NT2/D1 (cell line): ENCODE measurements at regions not wholly inside any gene's neighbourhood (a gene's known extent, or its start where the extent isn't known, plus 50 kb on each side); places are given as distances from the start of the nearest gene placed in this dataset.

Source experiments
- DNase-seq: peaks from one replicate; pipeline ENCODE4 v3.0.0-alpha.2; 2011; ENCODE audit warnings: low read depth, low spot score
- H3K27me3 ChIP-seq: 2 replicates; pipeline ENCODE4 v1.6.0; 2011; ENCODE audit warnings: mild to moderate bottlenecking; ENCODE audit not compliant: insufficient read length, insufficient read depth
- H3K36me3 ChIP-seq: 2 replicates; pipeline ENCODE4 v1.6.1; 2011; ENCODE audit warnings: mild to moderate bottlenecking, low read length, mixed read lengths; ENCODE audit not compliant: insufficient read depth, insufficient read length
- H3K4me1 ChIP-seq: 2 replicates; pipeline ENCODE4 v1.5.1; 2011; ENCODE audit not compliant: insufficient read depth, insufficient read length
- H3K4me3 ChIP-seq: 2 replicates; pipeline ENCODE4 v1.5.1; 2011; ENCODE audit warnings: low read depth; ENCODE audit not compliant: insufficient read length
- H3K9ac ChIP-seq: 2 replicates; pipeline ENCODE4 v1.6.0; 2011; ENCODE audit warnings: low read depth; ENCODE audit not compliant: insufficient read length
- H3K9me3 ChIP-seq: 2 replicates; pipeline ENCODE4 v1.5.1; 2011; ENCODE audit warnings: mild to moderate bottlenecking, low read length; ENCODE audit not compliant: insufficient read depth
- SUZ12 ChIP-seq: IDR thresholded peaks from 2 replicates; pipeline ENCODE4 v1.6.1; 2011; ENCODE audit not compliant: insufficient read length, insufficient read depth; ENCODE audit errors: extremely low read depth
- YY1 ChIP-seq: IDR thresholded peaks from 2 replicates; pipeline ENCODE4 v1.6.1; 2011; ENCODE audit not compliant: insufficient read length, insufficient read depth
- ZNF274 ChIP-seq: IDR thresholded peaks from 2 replicates; pipeline ENCODE4 v1.6.1; 2011; ENCODE audit warnings: mild to moderate bottlenecking, low read depth, low read length

DNA sequence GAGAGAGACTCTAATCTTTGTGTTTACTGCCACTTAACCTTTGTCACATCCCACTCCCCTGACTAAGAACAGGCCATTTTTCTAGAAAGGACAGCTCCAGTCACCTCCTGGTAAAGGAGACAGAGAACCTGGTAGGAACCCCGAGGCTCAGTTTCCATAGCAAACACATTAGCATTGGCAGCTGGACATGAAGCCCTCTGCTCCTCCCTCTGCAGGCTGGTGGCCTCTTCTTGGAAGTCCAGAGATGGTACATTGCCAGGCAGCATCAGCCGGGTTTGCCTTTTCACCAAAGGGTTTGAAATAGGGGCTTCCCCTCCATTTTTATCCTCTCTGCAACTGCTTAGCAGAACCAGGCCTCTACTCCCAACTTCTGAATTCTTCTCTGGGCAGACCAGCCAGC, 213.4 kb upstream of the SEMA6D start:
- no peak for TF ChIP-seq YY1
- no peak for TF ChIP-seq ZNF274
- TF ChIP-seq SUZ12 = no peak
- Histone ChIP-seq H3K9ac (no peak overlapping the region), H3K4me3 (no peak overlapping the region), H3K4me1 (no peaks in the 10 kb centered on the region), H3K36me3 (no peaks in the 10 kb centered on the region), H3K27me3 (no peaks in the 10 kb centered on the region), H3K9me3 (no peaks in the 10 kb centered on the region)
- DNase-seq = no peak

- no peak overlapping the region for H3K9ac ChIP-seq
- no peak overlapping the region for H3K4me3 ChIP-seq
- DNase-seq = no peak
- no peaks in the 10 kb centered on the region for H3K4me1 ChIP-seq
- H3K36me3 ChIP-seq = no peaks in the 10 kb centered on the region
- H3K9me3 ChIP-seq = no peaks in the 10 kb centered on the region
- no peak for TF ChIP-seq ZNF274
- H3K27me3 ChIP-seq = no peaks in the 10 kb centered on the region
These were observed 212.6 kb upstream of the SEMA6D start for GRCh38 chr15:47504624-47505256.

- no peak for DNase-seq
- Histone ChIP-seq H3K27me3 (no peaks in the 10 kb centered on the region), H3K9me3 (no peaks in the 10 kb centered on the region), H3K4me3 (no peak overlapping the region), H3K9ac (no peak overlapping the region), H3K36me3 (no peaks in the 10 kb centered on the region), H3K4me1 (no peaks in the 10 kb centered on the region)
- TF ChIP-seq YY1 = no peak
- no peak for TF ChIP-seq SUZ12
- TF ChIP-seq ZNF274 = no peak
These were observed 211.5 kb upstream of the SEMA6D start for GRCh38 chr15:47505712-47506328.

GRCh38 chr15:47506329-47507100, 210.8 kb upstream of the SEMA6D start:
- H3K36me3 ChIP-seq = no peaks in the 10 kb centered on the region
- H3K9ac ChIP-seq = no peak overlapping the region
- H3K4me3 ChIP-seq = no peak overlapping the region
- TF ChIP-seq ZNF274 (no peak), YY1 (no peak), SUZ12 (no peak)
- H3K4me1 ChIP-seq = no peaks in the 10 kb centered on the region
- H3K27me3 ChIP-seq = no peaks in the 10 kb centered on the region
- no peaks in the 10 kb centered on the region for H3K9me3 ChIP-seq
- DNase-seq = no peak

DNA sequence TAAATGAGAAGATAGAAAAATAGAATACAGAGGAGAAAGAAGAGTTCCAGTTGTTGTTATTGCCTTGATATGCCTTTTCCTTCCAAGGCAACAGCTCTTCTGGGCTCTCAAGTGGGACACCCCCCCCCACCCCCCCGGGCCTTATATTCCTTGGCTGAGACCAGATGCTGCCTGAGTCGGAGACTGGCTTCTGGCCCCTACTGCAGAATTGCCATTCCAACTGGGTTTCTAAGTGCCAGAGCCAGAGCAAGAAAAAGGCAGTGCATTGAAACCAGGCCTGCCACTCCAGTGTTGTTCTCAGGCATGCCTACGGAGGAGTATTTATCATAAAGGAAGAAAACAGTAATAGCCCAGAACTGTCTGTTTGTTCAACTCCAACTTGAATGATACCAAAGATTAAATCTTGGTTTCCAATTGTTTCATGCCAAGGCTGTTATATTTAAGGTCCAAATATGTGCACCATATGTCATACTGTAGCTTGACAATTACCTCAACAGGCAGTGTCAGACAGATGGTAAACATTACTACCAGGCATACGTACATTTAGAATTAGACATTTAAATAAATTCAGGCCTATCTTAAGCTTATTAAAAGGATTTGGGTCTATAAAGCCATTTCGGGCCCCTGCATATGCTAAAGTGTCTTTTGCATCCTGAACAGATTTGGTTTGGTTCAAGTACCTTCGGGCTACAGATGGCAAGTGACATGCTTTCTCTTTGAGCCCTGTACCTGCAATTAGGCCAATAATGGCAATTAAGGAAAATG, 209.9 kb upstream of the SEMA6D start:
- Histone ChIP-seq H3K9me3 (no peaks in the 10 kb centered on the region), H3K9ac (no peak overlapping the region), H3K27me3 (no peaks in the 10 kb centered on the region), H3K4me3 (no peak overlapping the region), H3K4me1 (no peaks in the 10 kb centered on the region), H3K36me3 (no peaks in the 10 kb centered on the region)
- TF ChIP-seq ZNF274 = no peak
- no peak for TF ChIP-seq YY1
- no peak for TF ChIP-seq SUZ12
- no peak for DNase-seq

DNA sequence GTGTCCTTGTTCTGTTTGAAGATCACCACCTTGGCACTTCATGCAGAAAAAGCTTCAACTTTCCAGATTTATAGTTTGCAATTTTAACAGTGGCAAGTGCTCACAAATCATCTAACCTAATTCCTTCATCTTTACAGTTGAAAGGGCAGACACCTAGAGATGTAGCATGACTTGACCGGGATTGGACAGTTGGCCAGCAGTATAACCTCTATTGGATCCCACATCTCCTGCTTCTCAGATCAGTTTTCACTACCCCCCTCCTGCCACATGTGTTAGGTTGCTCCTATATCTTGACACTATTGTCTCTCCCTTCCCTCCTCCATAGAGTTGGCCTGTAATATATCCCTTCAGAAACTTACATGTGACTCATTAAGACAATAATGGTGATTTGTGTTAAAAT, 206.0 kb upstream of the SEMA6D start:
- Histone ChIP-seq H3K4me1 (no peaks in the 10 kb centered on the region), H3K9ac (no peak overlapping the region), H3K4me3 (no peak overlapping the region), H3K9me3 (no peaks in the 10 kb centered on the region), H3K36me3 (no peaks in the 10 kb centered on the region), H3K27me3 (no peaks in the 10 kb centered on the region)
- no peak for TF ChIP-seq SUZ12
- no peak for DNase-seq

- Histone ChIP-seq H3K9me3 (no peaks in the 10 kb centered on the region), H3K4me1 (no peaks in the 10 kb centered on the region), H3K27me3 (no peaks in the 10 kb centered on the region), H3K9ac (no peak overlapping the region), H3K4me3 (no peak overlapping the region), H3K36me3 (no peaks in the 10 kb centered on the region)
- TF ChIP-seq ZNF274 = no peak
- no peak for TF ChIP-seq SUZ12
- no peak for TF ChIP-seq YY1
- no peak for DNase-seq
These were observed 203.8 kb upstream of the SEMA6D start for GRCh38 chr15:47513471-47513870.
